Activated T-helper 17 cell treated with anti-CD3 and anti-CD28 coated beads, Interleukin-2, amount 50 U/mL, for 72 hours (primary cell): ENCODE measurements at regions not wholly inside any gene's neighbourhood (a gene's known extent, or its start where the extent isn't known, plus 50 kb on each side); places are given as distances from the start of the nearest gene placed in this dataset.
"Not testable (repeated sequence)": the region's sequence is repeated elsewhere in the genome, so short reads cannot be mapped to it uniquely, and the experiment has no call there.

Experiments used
- ATAC-seq: fragments of 150-1000 bp; cut with Tn5 transposase; replicated peaks from 2 replicates; pipeline ENCODE4 v1.10.0; 2021; ENCODE audit warnings: mild to moderate bottlenecking, moderate library complexity
- H3K27ac Mint-ChIP-seq: one replicate; pipeline ENCODE4 v1.8.0; 2022; ENCODE audit warnings: mixed read lengths
- H3K27me3 Mint-ChIP-seq: one replicate; pipeline ENCODE4 v1.8.0; 2022; ENCODE audit warnings: mixed read lengths
- H3K36me3 Mint-ChIP-seq: one replicate; pipeline ENCODE4 v1.8.0; 2022; ENCODE audit warnings: low read depth, mild to moderate bottlenecking, mixed read lengths
- H3K4me1 Mint-ChIP-seq: one replicate; pipeline ENCODE4 v1.8.0; 2022; ENCODE audit warnings: mixed read lengths
- H3K4me3 Mint-ChIP-seq: one replicate; pipeline ENCODE4 v1.8.0; 2022; ENCODE audit warnings: mild to moderate bottlenecking, mixed read lengths
- H3K9me3 Mint-ChIP-seq: one replicate; pipeline ENCODE4 v1.8.0; 2022; ENCODE audit warnings: mixed read lengths

- Mint-ChIP-seq H3K36me3 (no peaks in the 10 kb centered on the region), H3K27ac (peak overlapping the region; percentile 92), H3K9me3 (peaks cover 3% of the 10 kb centered on the region), H3K27me3 (no peaks in the 10 kb centered on the region), H3K4me3 (peak overlapping the region; percentile 46), H3K4me1 (peaks cover 51% of the 10 kb centered on the region)
- ATAC-seq: peak; percentile 34
These were observed 118.8 kb upstream of the CCND2 start for GRCh38 chr12:4154672-4155225.

GRCh38 chr12:4153343-4153892, 120.1 kb upstream of the CCND2 start:
- peaks cover 51% of the 10 kb centered on the region for H3K4me1 Mint-ChIP-seq
- ATAC-seq: peak; percentile 86
- H3K4me3 Mint-ChIP-seq: peak overlapping the region; percentile 64
- H3K27me3 Mint-ChIP-seq: no peaks in the 10 kb centered on the region
- H3K27ac Mint-ChIP-seq: peak overlapping the region; percentile 92
- no peaks in the 10 kb centered on the region for H3K36me3 Mint-ChIP-seq
- peaks cover 3% of the 10 kb centered on the region for H3K9me3 Mint-ChIP-seq

GRCh38 chr12:4152145-4152795, 121.3 kb upstream of the CCND2 start:
- peak overlapping the region; percentile 92 for H3K27ac Mint-ChIP-seq
- peaks cover 3% of the 10 kb centered on the region for H3K9me3 Mint-ChIP-seq
- H3K4me1 Mint-ChIP-seq: peaks cover 58% of the 10 kb centered on the region
- H3K27me3 Mint-ChIP-seq: no peaks in the 10 kb centered on the region
- ATAC-seq: peak; percentile 45
- H3K4me3 Mint-ChIP-seq: peak overlapping the region; percentile 64
- no peaks in the 10 kb centered on the region for H3K36me3 Mint-ChIP-seq

GRCh38 chr12:4151362-4152121, 122.0 kb upstream of the CCND2 start:
- Mint-ChIP-seq H3K9me3 (peaks cover 3% of the 10 kb centered on the region), H3K27me3 (no peaks in the 10 kb centered on the region), H3K4me3 (peak overlapping the region; percentile 64), H3K36me3 (no peaks in the 10 kb centered on the region), H3K4me1 (peaks cover 66% of the 10 kb centered on the region), H3K27ac (peak overlapping the region; percentile 92)
- no peak for ATAC-seq

GRCh38 chr12:4150355-4150754, 123.2 kb upstream of the CCND2 start:
- not testable (repeated sequence) for H3K27me3 Mint-ChIP-seq, H3K36me3 Mint-ChIP-seq, H3K4me3 Mint-ChIP-seq, H3K9me3 Mint-ChIP-seq, ATAC-seq
- H3K27ac Mint-ChIP-seq: peak overlapping the region; percentile 52
- peaks cover 68% of the 10 kb centered on the region for H3K4me1 Mint-ChIP-seq

- Mint-ChIP-seq H3K4me1 (peaks cover 69% of the 10 kb centered on the region), H3K4me3 (peak overlapping the region; percentile 73), H3K27me3 (no peaks in the 10 kb centered on the region), H3K27ac (peak overlapping the region; percentile 89), H3K9me3 (peaks cover 3% of the 10 kb centered on the region), H3K36me3 (no peaks in the 10 kb centered on the region)
- ATAC-seq: no peak
These were observed 125.0 kb upstream of the CCND2 start for GRCh38 chr12:4148418-4149056.

- H3K27me3 Mint-ChIP-seq: no peaks in the 10 kb centered on the region
- H3K27ac Mint-ChIP-seq: peak overlapping the region; percentile 89
- H3K9me3 Mint-ChIP-seq: peaks cover 3% of the 10 kb centered on the region
- no peaks in the 10 kb centered on the region for H3K36me3 Mint-ChIP-seq
- peak overlapping the region; percentile 73 for H3K4me3 Mint-ChIP-seq
- no peak for ATAC-seq
- peaks cover 67% of the 10 kb centered on the region for H3K4me1 Mint-ChIP-seq
These were observed 126.5 kb upstream of the CCND2 start for GRCh38 chr12:4147031-4147481.

- no peaks in the 10 kb centered on the region for H3K36me3 Mint-ChIP-seq
- H3K4me3 Mint-ChIP-seq: peak overlapping the region; percentile 73
- H3K27ac Mint-ChIP-seq: peak overlapping the region; percentile 89
- ATAC-seq: peak; percentile 73
- no peaks in the 10 kb centered on the region for H3K9me3 Mint-ChIP-seq
- H3K4me1 Mint-ChIP-seq: peaks cover 59% of the 10 kb centered on the region
- H3K27me3 Mint-ChIP-seq: no peaks in the 10 kb centered on the region
These were observed 127.3 kb upstream of the CCND2 start for GRCh38 chr12:4145990-4146859.

- H3K4me3 Mint-ChIP-seq: peak overlapping the region; percentile 73
These were observed 128.9 kb upstream of the CCND2 start for GRCh38 chr12:4144676-4145075.

GRCh38 chr12:4143896-4144295, 129.7 kb upstream of the CCND2 start:
- no peak for ATAC-seq
- Mint-ChIP-seq H3K4me3 (peak overlapping the region; percentile 73), H3K27me3 (no peaks in the 10 kb centered on the region), H3K27ac (peak overlapping the region; percentile 89), H3K4me1 (peaks cover 61% of the 10 kb centered on the region), H3K36me3 (no peaks in the 10 kb centered on the region), H3K9me3 (no peaks in the 10 kb centered on the region)

More at GRCh38 chr12:4144676-4145075, 128.9 kb upstream of the CCND2 start:
- H3K9me3 Mint-ChIP-seq: no peaks in the 10 kb centered on the region
- H3K36me3 Mint-ChIP-seq: no peaks in the 10 kb centered on the region
- H3K27me3 Mint-ChIP-seq: no peaks in the 10 kb centered on the region
- peak overlapping the region; percentile 89 for H3K27ac Mint-ChIP-seq
- H3K4me1 Mint-ChIP-seq: peaks cover 64% of the 10 kb centered on the region
- ATAC-seq: no peak

- H3K9me3 Mint-ChIP-seq: no peaks in the 10 kb centered on the region
- ATAC-seq: peak; percentile 31
- H3K4me3 Mint-ChIP-seq: peak overlapping the region; percentile 73
- H3K4me1 Mint-ChIP-seq: peaks cover 51% of the 10 kb centered on the region
- H3K27ac Mint-ChIP-seq: peak overlapping the region; percentile 89
- no peaks in the 10 kb centered on the region for H3K36me3 Mint-ChIP-seq
- H3K27me3 Mint-ChIP-seq: no peaks in the 10 kb centered on the region
These were observed 132.0 kb upstream of the CCND2 start for GRCh38 chr12:4141348-4142270.

GRCh38 chr12:4140581-4141301, 132.8 kb upstream of the CCND2 start:
- ATAC-seq: no peak
- Mint-ChIP-seq H3K4me3 (peak overlapping the region; percentile 73), H3K4me1 (peaks cover 56% of the 10 kb centered on the region), H3K27me3 (no peaks in the 10 kb centered on the region), H3K9me3 (no peaks in the 10 kb centered on the region), H3K36me3 (no peaks in the 10 kb centered on the region), H3K27ac (peak overlapping the region; percentile 89)
